GM23338 (cell line): ENCODE measurements at regions not wholly inside any gene's neighbourhood (a gene's known extent, or its start where the extent isn't known, plus 50 kb on each side); places are given as distances from the start of the nearest gene placed in this dataset.

Experiments used
- ATAC-seq: fragments of 200-7000 bp; cut with Tn5 transposase; 3 replicates; pipeline ENCODE4 v1.9.1; 2020
- DNase-seq: peaks from one replicate; pipeline ENCODE4 v3.0.0-alpha.2; 2015; ENCODE audit warnings: low spot score
- H2AFZ ChIP-seq: fragments of 200-600 bp; sonication (generic); 2 replicates; pipeline ENCODE4 v1.8.0; 2016; ENCODE audit warnings: antibody characterized with exemption, mild to moderate bottlenecking, moderate library complexity
- H3F3A ChIP-seq: fragments of 200-600 bp; sonication (generic); replicated peaks from 2 replicates; pipeline ENCODE4 v1.8.0; 2017; ENCODE audit warnings: antibody characterized with exemption, mixed run types, low read depth
- H3K27ac ChIP-seq: fragments of 200-600 bp; sonication (generic); 2 replicates; pipeline ENCODE4 v1.6.1; 2016; ENCODE audit warnings: low read depth
- H3K27me3 ChIP-seq: fragments of 200-600 bp; sonication (generic); 2 replicates; pipeline ENCODE4 v1.8.0; 2016; ENCODE audit warnings: mild to moderate bottlenecking, mixed run types, moderate library complexity; ENCODE audit not compliant: insufficient read depth
- H3K36me3 ChIP-seq: fragments of 200-600 bp; sonication (generic); 2 replicates; pipeline ENCODE4 v1.8.0; 2016; ENCODE audit warnings: mild to moderate bottlenecking; ENCODE audit not compliant: insufficient read depth
- H3K4me1 ChIP-seq: fragments of 200-600 bp; sonication (generic); 2 replicates; pipeline ENCODE4 v1.8.0; 2016; ENCODE audit warnings: mild to moderate bottlenecking, moderate library complexity; ENCODE audit not compliant: insufficient read depth
- H3K4me2 ChIP-seq: fragments of 200-600 bp; sonication (generic); 2 replicates; pipeline ENCODE4 v1.7.1; 2017; ENCODE audit warnings: mixed run types
- H3K4me3 ChIP-seq: fragments of 200-600 bp; sonication (generic); 2 replicates; pipeline ENCODE4 v1.6.1; 2016; ENCODE audit warnings: mixed run types
- H3K79me2 ChIP-seq: fragments of 200-600 bp; sonication (generic); replicated peaks from 2 replicates; pipeline ENCODE4 v1.8.0; 2017; ENCODE audit warnings: mild to moderate bottlenecking; ENCODE audit not compliant: insufficient read depth
- H3K9me2 ChIP-seq: fragments of 200-600 bp; sonication (generic); 2 replicates; pipeline ENCODE4 v1.8.0; 2017; ENCODE audit not compliant: insufficient read depth
- H4K20me1 ChIP-seq: fragments of 200-600 bp; sonication (generic); replicated peaks from 2 replicates; pipeline ENCODE4 v1.8.0; 2017; ENCODE audit warnings: mild to moderate bottlenecking; ENCODE audit not compliant: insufficient read depth
- H3K27ac Mint-ChIP-seq: 2 replicates; pipeline ENCODE4 v1.8.0; 2020; ENCODE audit warnings: inconsistent platforms, mild to moderate bottlenecking, moderate library complexity, mixed read lengths
- H3K27me3 Mint-ChIP-seq: 3 replicates; pipeline ENCODE4 v1.8.0; 2022; ENCODE audit warnings: low read depth, mild to moderate bottlenecking, moderate library complexity, mixed read lengths, inconsistent platforms; ENCODE audit not compliant: insufficient read depth, poor library complexity
- H3K36me3 Mint-ChIP-seq: 3 replicates; pipeline ENCODE4 v1.8.0; 2021; ENCODE audit warnings: low read depth, mild to moderate bottlenecking, inconsistent platforms, moderate library complexity, mixed read lengths
- H3K4me1 Mint-ChIP-seq: 3 replicates; pipeline ENCODE4 v1.8.0; 2020; ENCODE audit warnings: mild to moderate bottlenecking, inconsistent platforms, mixed read lengths
- H3K4me3 Mint-ChIP-seq: 3 replicates; pipeline ENCODE4 v1.8.0; 2021; ENCODE audit warnings: moderate library complexity, mild to moderate bottlenecking, inconsistent platforms, mixed read lengths
- H3K9me3 Mint-ChIP-seq: 3 replicates; pipeline ENCODE4 v1.8.0; 2020; ENCODE audit warnings: moderate library complexity, mild to moderate bottlenecking, inconsistent platforms, mixed read lengths
- CREB1 ChIP-seq: fragments of 250-450 bp; sonication (Bioruptor Pico); IDR thresholded peaks from 2 replicates; pipeline ENCODE4 v1.5.0; 2020; ENCODE audit warnings: low read depth, mild to moderate bottlenecking, moderate library complexity
- EZH2 ChIP-seq: fragments of 200-600 bp; sonication (generic); IDR thresholded peaks from one replicate; pipeline ENCODE4 v1.8.0; 2017; ENCODE audit warnings: antibody characterized with exemption, mild to moderate bottlenecking, low read depth; ENCODE audit not compliant: unreplicated experiment
- EZH2phosphoT487 ChIP-seq: fragments of 200-600 bp; sonication (generic); IDR thresholded peaks from one replicate; pipeline ENCODE4 v1.8.1; 2018; ENCODE audit warnings: antibody characterized with exemption; ENCODE audit not compliant: unreplicated experiment
- JUNB ChIP-seq: IDR thresholded peaks from one replicate; pipeline ENCODE4 v1.6.1; 2016; ENCODE audit warnings: antibody characterized with exemption; ENCODE audit not compliant: unreplicated experiment
- NANOG ChIP-seq: IDR thresholded peaks from 2 replicates; pipeline ENCODE4 v1.6.1; 2016; ENCODE audit warnings: antibody characterized with exemption, borderline replicate concordance
- POLR2AphosphoS5 ChIP-seq: IDR thresholded peaks from 2 replicates; pipeline ENCODE4 v1.6.1; 2016; ENCODE audit warnings: antibody characterized with exemption, low read depth
- STAT1 ChIP-seq: IDR thresholded peaks from one replicate; pipeline ENCODE4 v1.6.1; 2016; ENCODE audit warnings: antibody characterized with exemption; ENCODE audit not compliant: unreplicated experiment
- ZNF114 ChIP-seq: fragments of 250-450 bp; sonication (Bioruptor Pico); IDR thresholded peaks from 2 replicates; pipeline ENCODE4 v1.5.0; 2020; ENCODE audit warnings: mild to moderate bottlenecking, moderate library complexity
- ZNF331 ChIP-seq: fragments of 250-450 bp; sonication (Bioruptor Pico); IDR thresholded peaks from 2 replicates; pipeline ENCODE4 v1.5.0; 2020; ENCODE audit warnings: low read depth, mild to moderate bottlenecking, moderate library complexity
- TF ChIP-seq, protein P1 (sequence below): fragments of 250-450 bp; sonication (Bioruptor Pico); IDR thresholded peaks from 2 replicates; pipeline ENCODE4 v1.5.0; 2020; ENCODE audit warnings: mild to moderate bottlenecking, moderate library complexity
- TF ChIP-seq, protein P2 (sequence below): IDR thresholded peaks from one replicate; pipeline ENCODE4 v1.6.1; 2018; ENCODE audit warnings: antibody characterized with exemption; ENCODE audit not compliant: unreplicated experiment
- TF ChIP-seq, protein P3 (sequence below), 2 experiments: fragments of 200-600 bp in 1 of 2; sonication (generic) in 1 of 2; conservative IDR thresholded peaks; 2 replicates each; pipeline versions ENCODE4 v1.5.1 to v1.6.1; 2016 to 2017; ENCODE audit warnings: antibody characterized with exemption in 2 of 2, low read depth in 2 of 2, mild to moderate bottlenecking in 2 of 2, moderate library complexity in 1 of 2
- TF ChIP-seq, protein P4 (sequence below): IDR thresholded peaks from 2 replicates; pipeline ENCODE4 v1.6.1; 2016; ENCODE audit warnings: antibody characterized with exemption

DNA sequence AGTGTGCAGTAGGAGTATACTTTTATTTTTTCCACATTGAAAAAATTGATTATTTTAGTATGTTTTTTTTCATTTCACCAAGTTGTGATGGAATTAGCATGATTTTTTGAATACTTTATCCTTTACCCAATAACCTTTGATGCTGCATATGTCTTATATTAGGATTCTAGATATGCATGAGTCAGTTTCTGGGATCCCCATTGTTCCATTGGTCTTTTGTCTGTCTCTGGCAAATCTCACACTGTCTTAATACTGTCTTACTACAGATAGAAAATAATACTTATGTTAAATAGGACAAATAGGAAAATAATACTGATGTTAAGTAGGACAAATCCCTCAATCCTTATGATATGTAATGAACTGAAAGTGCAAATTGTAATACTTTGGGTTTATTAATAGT is 54.3 kb upstream of the ASB17 start:
- H3K9me3 Mint-ChIP-seq, result peaks cover 14% of the 10 kb centered on the region; the same call in 2 of the 3 replicates

More for the DNA sequence above, 54.3 kb upstream of the ASB17 start:
- Histone ChIP-seq H3K9me2 (peaks cover 10% of the 10 kb centered on the region; the same call in 1 of the 2 replicates), H3K4me3 (no peak overlapping the region), H3K4me2 (no peak overlapping the region), H3K4me1 (no peaks in the 10 kb centered on the region), H3K27me3 (no peaks in the 10 kb centered on the region), H3F3A (no peaks in the 10 kb centered on the region), H3K79me2 (no peaks in the 10 kb centered on the region), H4K20me1 (no peaks in the 10 kb centered on the region), H2AFZ (no peak overlapping the region), H3K36me3 (no peaks in the 10 kb centered on the region), H3K27ac (no peak overlapping the region)
- Mint-ChIP-seq H3K4me3 (no peak overlapping the region), H3K36me3 (peaks cover 8% of the 10 kb centered on the region; the same call in 2 of the 3 replicates), H3K4me1 (no peaks in the 10 kb centered on the region), H3K27ac (no peak overlapping the region), H3K27me3 (no peaks in the 10 kb centered on the region)
- DNase-seq, result no peak
- no peak for TF ChIP-seq EZH2phosphoT487
- no peak for TF ChIP-seq CREB1 (CRISPR knock-in tag)
- TF ChIP-seq, protein P1, sequence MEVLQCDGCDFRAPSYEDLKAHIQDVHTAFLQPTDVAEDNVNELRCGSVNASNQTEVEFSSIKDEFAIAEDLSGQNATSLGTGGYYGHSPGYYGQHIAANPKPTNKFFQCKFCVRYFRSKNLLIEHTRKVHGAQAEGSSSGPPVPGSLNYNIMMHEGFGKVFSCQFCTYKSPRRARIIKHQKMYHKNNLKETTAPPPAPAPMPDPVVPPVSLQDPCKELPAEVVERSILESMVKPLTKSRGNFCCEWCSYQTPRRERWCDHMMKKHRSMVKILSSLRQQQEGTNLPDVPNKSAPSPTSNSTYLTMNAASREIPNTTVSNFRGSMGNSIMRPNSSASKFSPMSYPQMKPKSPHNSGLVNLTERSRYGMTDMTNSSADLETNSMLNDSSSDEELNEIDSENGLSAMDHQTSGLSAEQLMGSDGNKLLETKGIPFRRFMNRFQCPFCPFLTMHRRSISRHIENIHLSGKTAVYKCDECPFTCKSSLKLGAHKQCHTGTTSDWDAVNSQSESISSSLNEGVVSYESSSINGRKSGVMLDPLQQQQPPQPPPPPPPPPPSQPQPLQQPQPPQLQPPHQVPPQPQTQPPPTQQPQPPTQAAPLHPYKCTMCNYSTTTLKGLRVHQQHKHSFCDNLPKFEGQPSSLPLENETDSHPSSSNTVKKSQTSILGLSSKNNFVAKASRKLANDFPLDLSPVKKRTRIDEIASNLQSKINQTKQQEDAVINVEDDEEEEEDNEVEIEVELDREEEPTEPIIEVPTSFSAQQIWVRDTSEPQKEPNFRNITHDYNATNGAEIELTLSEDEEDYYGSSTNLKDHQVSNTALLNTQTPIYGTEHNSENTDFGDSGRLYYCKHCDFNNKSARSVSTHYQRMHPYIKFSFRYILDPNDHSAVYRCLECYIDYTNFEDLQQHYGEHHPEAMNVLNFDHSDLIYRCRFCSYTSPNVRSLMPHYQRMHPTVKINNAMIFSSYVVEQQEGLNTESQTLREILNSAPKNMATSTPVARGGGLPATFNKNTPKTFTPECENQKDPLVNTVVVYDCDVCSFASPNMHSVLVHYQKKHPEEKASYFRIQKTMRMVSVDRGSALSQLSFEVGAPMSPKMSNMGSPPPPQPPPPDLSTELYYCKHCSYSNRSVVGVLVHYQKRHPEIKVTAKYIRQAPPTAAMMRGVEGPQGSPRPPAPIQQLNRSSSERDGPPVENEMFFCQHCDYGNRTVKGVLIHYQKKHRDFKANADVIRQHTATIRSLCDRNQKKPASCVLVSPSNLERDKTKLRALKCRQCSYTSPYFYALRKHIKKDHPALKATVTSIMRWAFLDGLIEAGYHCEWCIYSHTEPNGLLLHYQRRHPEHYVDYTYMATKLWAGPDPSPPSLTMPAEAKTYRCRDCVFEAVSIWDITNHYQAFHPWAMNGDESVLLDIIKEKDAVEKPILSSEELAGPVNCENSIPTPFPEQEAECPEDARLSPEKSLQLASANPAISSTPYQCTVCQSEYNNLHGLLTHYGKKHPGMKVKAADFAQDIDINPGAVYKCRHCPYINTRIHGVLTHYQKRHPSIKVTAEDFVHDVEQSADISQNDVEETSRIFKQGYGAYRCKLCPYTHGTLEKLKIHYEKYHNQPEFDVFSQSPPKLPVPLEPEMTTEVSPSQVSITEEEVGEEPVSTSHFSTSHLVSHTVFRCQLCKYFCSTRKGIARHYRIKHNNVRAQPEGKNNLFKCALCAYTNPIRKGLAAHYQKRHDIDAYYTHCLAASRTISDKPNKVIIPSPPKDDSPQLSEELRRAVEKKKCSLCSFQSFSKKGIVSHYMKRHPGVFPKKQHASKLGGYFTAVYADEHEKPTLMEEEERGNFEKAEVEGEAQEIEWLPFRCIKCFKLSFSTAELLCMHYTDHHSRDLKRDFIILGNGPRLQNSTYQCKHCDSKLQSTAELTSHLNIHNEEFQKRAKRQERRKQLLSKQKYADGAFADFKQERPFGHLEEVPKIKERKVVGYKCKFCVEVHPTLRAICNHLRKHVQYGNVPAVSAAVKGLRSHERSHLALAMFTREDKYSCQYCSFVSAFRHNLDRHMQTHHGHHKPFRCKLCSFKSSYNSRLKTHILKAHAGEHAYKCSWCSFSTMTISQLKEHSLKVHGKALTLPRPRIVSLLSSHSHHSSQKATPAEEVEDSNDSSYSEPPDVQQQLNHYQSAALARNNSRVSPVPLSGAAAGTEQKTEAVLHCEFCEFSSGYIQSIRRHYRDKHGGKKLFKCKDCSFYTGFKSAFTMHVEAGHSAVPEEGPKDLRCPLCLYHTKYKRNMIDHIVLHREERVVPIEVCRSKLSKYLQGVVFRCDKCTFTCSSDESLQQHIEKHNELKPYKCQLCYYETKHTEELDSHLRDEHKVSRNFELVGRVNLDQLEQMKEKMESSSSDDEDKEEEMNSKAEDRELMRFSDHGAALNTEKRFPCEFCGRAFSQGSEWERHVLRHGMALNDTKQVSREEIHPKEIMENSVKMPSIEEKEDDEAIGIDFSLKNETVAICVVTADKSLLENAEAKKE, result no peak
- TF ChIP-seq, protein P2, sequence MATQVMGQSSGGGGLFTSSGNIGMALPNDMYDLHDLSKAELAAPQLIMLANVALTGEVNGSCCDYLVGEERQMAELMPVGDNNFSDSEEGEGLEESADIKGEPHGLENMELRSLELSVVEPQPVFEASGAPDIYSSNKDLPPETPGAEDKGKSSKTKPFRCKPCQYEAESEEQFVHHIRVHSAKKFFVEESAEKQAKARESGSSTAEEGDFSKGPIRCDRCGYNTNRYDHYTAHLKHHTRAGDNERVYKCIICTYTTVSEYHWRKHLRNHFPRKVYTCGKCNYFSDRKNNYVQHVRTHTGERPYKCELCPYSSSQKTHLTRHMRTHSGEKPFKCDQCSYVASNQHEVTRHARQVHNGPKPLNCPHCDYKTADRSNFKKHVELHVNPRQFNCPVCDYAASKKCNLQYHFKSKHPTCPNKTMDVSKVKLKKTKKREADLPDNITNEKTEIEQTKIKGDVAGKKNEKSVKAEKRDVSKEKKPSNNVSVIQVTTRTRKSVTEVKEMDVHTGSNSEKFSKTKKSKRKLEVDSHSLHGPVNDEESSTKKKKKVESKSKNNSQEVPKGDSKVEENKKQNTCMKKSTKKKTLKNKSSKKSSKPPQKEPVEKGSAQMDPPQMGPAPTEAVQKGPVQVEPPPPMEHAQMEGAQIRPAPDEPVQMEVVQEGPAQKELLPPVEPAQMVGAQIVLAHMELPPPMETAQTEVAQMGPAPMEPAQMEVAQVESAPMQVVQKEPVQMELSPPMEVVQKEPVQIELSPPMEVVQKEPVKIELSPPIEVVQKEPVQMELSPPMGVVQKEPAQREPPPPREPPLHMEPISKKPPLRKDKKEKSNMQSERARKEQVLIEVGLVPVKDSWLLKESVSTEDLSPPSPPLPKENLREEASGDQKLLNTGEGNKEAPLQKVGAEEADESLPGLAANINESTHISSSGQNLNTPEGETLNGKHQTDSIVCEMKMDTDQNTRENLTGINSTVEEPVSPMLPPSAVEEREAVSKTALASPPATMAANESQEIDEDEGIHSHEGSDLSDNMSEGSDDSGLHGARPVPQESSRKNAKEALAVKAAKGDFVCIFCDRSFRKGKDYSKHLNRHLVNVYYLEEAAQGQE, result no peak
- no peak for TF ChIP-seq JUNB
- TF ChIP-seq POLR2AphosphoS5, result no peak
- TF ChIP-seq, protein P3, sequence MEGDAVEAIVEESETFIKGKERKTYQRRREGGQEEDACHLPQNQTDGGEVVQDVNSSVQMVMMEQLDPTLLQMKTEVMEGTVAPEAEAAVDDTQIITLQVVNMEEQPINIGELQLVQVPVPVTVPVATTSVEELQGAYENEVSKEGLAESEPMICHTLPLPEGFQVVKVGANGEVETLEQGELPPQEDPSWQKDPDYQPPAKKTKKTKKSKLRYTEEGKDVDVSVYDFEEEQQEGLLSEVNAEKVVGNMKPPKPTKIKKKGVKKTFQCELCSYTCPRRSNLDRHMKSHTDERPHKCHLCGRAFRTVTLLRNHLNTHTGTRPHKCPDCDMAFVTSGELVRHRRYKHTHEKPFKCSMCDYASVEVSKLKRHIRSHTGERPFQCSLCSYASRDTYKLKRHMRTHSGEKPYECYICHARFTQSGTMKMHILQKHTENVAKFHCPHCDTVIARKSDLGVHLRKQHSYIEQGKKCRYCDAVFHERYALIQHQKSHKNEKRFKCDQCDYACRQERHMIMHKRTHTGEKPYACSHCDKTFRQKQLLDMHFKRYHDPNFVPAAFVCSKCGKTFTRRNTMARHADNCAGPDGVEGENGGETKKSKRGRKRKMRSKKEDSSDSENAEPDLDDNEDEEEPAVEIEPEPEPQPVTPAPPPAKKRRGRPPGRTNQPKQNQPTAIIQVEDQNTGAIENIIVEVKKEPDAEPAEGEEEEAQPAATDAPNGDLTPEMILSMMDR (conservative IDR thresholded peaks at IDR 0.05; ENCODE audit: low read depth in 2 of 2), result no peak
- TF ChIP-seq, protein P4, sequence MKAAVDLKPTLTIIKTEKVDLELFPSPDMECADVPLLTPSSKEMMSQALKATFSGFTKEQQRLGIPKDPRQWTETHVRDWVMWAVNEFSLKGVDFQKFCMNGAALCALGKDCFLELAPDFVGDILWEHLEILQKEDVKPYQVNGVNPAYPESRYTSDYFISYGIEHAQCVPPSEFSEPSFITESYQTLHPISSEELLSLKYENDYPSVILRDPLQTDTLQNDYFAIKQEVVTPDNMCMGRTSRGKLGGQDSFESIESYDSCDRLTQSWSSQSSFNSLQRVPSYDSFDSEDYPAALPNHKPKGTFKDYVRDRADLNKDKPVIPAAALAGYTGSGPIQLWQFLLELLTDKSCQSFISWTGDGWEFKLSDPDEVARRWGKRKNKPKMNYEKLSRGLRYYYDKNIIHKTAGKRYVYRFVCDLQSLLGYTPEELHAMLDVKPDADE, result no peak
- TF ChIP-seq STAT1, result no peak
- TF ChIP-seq ZNF331, result no peak
- no peak for TF ChIP-seq NANOG
- no peak for TF ChIP-seq EZH2
- TF ChIP-seq ZNF114 (CRISPR knock-in tag), result no peak
- ATAC-seq, result no peak
